Hematopoietic multipotent progenitor cell treated with erythropoietin and hydrocortisone succinate and interleukin-3 and kit ligand, for 8 days (in vitro differentiated cells): ENCODE measurements at regions not wholly inside any gene's neighbourhood (a gene's known extent, or its start where the extent isn't known, plus 50 kb on each side); places are given as distances from the start of the nearest gene placed in this dataset.
A peak's percentile ranks its signal among the peaks of the same experiment; 100 is the strongest.

Experiments
- DNase-seq: peaks from one replicate; pipeline ENCODE4 v3.0.0-alpha.2; 2015

DNA sequence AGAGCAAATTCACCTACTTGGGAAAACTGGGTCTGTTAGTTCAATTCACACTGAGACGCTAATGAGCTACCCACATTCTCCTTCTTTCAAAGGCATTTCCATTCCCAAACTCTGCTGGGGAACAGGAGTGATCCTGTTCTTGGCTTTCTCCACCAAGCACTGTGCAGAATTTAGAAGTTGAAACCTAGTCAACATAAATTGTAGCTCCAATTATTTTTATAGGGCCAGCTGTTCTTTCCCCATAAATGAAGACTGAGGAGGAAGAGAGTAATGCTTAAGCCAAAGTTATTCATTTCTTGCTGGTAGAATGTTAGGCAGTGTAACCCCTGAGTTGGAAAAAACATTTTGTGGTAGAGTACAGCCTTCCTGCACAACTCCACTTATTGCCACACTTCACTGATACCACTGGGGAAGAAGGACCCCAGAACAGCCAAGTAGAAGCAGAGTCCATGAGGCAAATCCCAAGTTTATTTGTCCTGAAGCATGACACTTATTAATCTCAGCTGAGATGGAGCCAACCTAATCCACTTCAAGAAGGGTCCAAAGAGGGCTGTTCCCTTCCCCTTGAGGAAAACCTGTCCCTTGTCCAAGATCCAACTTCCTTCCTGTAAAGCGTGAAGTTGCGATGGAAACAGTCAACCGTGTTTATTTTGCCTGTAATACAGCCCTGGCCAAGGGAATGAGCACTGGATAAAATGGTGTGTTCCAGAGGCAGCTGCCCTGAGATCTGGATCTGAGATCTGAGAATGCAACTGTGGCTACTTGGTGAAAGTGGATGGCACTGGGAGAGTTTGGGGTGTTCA lies 151.8 kb downstream of the TBX5 start:
- DNase-seq, result no peak

DNA sequence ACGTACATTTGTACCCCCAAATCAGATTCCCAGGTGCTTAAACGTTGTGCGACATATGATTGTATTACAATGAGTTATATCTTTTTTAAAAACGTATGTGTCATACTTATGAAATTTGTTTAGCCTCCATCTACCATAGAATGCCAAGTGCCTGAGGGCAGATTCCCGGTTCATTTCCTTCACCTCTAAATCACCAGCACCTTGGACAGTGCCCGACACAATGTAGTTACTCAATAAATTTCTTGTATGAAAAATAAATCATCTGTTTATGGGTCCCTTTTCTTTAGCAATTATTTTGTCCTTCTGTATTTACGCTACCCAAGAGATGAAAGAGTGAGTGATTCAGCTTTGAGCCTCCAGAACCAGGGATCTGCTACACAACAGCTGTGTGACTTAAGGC lies 157.4 kb downstream of the TBX5 start:
- DNase-seq, result no peak

DNA sequence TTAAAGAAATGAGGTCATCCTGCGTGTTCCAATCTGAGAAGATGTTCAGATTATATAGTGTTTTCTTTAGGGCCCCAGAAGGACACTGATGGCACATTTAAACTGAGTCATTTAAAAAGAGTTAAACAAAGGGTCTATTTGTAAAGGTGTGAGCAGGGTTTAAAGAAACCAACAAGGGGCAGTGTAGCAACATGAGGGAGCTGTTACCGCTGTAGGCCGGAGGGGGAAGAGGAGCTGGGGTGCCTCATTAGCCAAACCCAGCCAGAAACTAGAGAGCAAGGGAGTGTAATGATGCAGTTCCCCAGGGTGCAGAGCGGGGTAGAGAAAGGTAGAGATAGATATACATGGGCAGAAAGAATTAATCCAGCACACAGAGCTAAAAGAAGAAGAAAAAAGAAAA lies 160.4 kb downstream of the TBX5 start:
- no peak for DNase-seq

DNA sequence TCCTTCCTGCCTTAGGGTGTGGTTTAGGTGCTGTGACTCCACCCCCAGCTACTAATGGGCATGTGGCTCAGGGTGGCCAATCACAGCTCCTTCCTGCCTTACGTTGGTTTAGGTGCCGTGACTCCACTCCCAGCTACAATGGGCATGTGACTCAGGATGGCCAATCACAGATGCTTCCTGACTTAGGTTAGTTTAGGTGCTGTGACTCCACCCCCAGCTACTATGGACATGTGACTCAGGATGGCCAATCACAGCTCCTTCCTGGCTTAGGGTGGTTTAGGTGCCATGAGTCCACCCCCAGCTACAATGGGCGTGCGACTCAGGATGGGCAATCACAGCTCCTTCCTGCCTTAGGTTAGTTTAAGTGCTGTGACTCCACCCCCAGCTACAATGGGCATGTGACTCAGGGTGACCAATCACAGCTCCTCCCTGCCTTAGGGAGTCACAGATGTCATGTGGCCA lies 163.9 kb downstream of the TBX5 start:
- DNase-seq, result no peak

DNA sequence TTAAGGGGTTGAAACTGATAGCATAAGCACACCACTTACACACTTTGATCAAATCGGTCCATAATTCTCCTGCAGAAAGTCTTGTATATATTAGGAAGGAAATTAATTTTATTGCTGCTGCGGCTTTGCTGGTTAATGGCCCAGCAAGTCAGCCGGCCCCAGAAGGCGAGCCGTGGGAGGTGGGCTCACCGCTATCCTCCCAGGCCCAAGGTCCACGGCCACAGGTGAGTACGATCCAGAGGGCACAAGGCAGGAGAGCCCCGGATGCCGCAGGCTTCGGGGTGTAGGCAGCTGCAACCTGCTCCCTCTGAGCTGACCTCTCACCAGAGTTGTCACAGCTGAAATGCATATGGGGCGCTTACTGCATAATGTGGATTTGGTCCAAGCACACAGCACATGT lies 165.7 kb downstream of the TBX5 start:
- no peak for DNase-seq

DNA sequence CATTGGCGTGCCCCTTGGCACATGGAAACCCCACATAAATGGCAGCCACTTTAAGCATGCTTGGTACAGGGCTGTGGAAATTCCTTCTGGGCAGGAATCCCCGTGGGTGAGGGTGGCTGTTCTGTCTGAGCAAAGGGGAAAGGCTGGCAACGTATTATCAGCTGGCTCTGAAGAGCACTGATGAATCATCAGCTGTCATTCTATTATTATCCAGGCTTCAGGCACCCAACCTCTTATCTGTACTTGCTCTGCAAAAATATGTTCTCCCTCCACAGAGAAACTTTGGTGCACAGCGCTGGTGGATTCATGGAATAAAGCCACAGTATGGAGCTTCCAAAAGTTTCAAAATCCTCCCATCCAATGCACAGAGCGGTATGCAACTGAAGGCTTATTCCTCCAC lies 167.1 kb downstream of the TBX5 start:
- no peak for DNase-seq

DNA sequence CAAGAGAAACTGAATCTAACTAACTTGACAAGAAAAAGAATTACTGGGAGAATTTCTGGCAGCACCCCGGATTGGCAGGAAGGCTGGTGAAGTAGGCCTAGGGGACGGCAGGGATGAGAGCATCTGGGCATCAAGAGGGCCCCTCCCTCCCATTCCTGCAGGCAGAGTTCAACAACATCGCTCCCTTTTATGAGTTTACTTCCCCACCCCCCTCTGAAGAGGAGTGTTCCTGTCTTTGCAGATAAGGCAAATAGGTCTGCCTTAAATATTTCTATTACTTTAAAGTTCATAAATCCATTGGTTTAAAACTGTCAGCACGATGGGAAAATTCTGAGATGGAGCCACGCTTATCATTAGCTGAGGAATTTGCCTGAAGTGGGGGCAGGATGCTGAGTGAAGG lies 168.7 kb downstream of the TBX5 start:
- DNase-seq, result no peak

DNA sequence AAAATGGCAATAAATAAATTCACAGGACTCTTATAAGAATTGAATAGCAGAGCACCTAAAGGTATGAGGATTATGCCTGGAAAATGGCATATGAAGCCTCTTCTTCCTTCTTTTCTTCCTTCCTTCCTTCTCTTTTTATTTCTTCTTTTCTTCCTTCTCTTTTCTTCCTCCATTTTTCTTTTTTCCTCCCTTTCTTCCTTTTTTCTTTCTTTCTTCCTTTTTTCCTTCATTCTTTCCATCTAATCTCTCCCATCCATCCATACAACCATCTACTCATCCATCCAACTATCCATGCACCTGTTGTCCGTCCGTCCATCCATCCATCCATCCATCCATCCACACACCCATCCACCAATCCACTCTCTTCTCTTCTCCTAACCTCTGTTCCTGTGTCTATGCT lies 173.8 kb downstream of the TBX5 start:
- DNase-seq, result no peak

DNA sequence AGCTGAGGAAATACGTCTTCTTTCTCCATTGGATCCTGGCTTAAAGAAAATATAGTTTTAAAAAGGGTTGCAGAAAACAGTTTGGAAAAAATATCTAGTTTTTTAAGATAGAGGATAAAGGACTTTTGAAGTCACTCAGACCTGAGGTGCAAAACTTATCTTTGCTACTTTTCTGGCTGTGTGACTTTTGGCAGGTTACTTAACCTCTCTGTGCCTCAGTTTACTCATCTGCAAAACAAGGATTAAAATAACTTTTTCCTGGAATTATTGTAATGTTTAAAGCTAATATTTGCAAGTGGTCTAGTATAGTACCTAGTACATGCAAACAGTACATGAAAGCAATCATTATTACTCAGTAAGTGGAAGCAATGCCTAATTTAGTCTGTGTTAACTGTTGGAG lies 176.8 kb downstream of the TBX5 start:
- DNase-seq, result no peak

DNA sequence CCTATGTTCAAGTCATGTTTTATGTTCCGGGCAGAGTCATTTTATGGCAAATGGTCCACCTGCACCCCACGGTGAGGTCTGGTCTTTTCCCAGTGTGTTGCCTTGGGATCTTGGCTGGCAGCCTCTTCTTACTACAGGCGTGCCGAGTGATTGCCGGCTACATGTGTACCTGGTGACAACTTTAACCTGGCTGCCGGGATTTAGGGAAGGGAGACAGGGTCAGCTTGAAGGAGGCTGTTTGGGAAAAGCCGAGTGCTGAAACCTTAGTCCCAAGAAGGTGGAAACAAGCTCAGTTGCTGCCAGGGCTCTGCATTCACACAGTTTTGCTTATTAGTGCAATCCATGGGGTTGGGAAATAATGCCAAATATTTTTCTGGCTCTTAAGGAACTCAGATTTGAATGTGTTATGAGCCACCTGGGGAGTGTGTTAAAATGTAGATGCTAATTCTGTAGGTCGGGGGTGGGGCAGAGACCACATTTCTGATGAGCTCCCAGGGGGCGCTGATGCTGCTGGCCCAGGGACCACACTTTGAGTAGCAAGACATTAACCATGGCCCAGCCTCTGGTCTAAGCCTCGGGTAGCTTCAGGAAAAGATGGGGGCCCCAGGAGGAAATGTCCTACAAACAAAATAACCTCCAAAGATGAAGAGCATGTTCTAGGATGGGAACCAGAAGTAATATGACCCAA lies 179.6 kb downstream of the TBX5 start:
- DNase-seq, result no peak

DNA sequence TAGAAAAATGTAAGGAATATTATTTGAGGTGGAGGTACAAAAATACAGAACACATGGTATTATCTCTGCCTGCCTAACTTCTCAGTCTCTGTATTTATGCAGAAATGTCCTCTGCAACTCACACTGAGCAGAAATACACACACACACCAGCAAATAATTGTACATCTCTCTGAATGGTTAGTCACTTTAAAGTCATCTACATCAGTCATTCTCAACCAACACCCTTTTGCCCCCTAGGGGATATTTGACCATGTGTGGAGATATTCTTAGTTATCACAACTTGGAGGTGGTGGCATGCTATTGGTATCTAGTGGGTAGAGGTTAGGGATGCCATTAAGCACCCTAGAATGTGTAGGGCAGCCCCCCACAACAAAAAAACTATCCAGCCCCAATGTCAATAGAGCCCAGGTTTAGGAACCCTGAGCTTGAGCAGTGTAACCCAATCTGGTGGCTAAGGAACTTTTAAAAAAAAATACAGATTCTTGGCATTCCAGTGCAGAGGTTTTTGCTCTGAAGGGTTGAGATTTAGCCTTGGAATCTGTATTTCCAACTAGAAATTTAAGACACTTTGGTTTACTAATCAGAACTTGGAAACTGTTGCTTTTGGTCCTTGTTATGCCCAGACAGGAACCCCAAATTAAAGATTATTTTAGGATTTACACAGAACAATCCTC lies 183.8 kb downstream of the TBX5 start:
- DNase-seq, result no peak

DNA sequence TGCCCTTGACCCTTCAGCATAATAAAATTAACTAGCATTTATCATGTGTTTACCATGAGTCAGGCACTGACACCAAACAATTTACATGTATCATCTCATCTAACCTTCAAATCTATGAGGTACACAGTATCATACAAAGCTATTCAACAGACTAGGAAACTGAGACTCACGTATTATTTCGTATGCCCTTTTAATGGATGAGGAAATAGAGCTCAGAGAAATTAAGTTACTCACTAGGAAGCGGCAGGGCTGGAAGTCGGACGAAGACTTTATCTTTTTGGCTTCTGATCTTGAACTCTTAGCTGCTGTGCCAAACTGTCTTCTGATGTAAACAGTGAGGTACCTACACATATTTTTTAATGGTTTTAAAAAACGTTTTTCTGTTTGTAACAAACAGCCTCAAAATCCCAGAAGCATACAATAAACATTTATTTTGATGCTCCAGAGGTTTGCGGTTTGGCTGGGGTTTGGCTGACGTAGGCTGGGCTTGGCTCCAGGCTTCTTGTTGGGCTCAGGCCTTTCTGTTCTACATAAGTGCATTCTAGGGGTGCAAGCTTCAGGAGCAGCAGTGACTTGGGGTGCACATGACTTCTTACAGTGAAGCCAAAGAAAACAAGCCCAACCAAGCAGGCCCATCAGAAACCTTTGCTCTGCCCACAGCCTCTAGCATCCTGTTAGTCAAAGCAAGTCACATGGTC lies 184.7 kb downstream of the TBX5 start:
- DNase-seq, result no peak

DNA sequence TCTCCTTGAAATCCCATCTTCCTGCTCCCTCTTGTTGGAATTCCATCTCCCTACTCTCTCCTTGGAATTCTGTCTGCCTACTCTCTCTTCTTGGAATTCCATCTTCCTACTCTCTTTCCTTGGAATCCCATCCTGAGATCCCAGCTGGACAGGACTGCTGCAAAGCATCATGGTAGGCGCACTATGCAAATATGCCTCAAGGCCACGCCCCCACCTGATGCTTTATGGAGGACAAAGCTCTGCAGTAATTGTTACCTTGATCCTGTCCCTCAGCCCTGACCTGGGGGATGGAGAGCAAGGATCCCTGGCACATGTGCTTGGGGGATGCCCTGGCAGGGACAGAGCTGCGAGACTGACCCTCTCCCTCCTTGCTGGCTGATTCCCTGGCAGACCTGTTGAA lies 185.6 kb downstream of the TBX5 start:
- DNase-seq, result no peak

DNA sequence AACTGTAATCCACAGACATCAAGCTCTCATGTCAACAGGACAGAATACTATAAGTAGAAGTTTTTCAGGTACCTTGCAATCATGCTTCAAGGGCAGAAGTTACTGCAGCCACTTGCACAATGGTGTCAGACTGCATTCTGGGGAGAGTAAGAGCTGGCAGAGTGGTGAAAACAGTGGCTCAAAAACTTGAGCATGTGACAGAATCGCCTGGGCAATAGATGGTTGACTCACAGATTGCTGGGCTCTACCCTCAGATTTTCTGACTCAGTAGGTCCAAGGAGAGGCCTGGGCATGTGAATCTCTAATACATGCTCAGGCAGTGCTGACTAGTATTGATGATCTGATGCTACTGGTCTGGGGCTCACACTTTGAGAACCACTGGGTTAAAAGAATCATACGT lies 187.8 kb downstream of the TBX5 start:
- DNase-seq, result no peak

DNA sequence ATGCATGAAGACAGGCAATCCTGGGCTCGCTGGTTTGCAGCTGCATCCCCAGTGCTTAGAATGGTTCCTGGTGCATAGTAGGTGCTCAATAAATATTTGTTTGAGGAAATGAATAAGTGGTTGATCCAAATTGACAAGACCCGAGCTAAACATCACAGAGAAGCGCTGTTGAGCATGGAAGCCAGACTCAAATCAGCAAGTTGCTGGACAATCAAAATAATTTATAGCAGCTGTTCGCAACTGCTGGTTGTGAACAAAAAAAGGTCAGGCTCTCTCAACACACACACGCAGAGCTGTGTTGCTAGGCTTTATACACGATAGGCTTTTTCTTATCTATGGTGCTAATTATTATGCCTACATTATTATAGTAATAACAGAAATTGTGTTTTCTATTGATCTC lies 190.2 kb downstream of the TBX5 start:
- DNase-seq, result no peak

DNA sequence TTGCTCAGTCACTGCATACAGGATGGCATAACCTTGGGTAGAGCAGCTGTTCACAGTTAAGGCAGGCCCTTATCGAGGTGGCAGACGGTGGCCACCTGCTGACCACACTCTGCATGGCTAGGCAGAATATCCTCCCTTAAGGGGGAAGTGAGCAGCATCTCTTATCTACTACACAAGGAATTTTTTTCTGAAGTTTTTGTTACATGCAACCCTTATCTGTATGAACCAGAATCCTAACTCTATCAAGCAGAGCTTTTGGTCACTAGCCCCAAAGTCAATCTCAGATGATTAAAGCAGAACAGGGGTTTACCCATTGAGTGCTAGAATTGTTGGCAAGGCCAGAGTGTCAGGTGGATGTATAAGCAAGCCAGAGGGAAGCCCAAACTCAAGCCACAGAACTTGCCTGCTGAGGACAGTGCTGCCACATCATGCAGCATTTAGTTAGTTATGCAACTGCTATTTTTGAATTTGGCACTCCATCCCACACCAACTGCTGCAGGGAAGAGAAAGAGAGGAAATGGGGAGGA lies 192.8 kb downstream of the TBX5 start:
- peak; percentile 14 for DNase-seq

DNA sequence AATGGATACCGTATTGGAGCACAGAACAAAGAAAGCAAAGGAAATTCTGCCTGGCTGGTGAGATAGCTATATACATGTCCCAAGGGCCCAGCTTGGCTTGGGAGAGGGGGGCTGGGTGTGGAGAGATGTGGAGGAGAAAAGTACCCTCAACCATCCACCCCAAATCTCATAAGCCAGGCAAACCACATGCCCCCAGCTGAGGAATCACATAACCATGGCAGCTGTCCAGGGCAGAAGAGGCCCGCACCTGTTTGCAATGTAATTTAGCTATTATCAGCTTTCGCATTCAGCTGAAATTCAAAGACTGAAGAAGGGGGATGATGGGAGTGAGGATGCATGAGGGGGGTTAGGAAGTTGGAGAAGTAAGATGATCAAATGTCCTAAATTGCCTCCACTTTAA lies 196.1 kb downstream of the TBX5 start:
- DNase-seq, result no peak

DNA sequence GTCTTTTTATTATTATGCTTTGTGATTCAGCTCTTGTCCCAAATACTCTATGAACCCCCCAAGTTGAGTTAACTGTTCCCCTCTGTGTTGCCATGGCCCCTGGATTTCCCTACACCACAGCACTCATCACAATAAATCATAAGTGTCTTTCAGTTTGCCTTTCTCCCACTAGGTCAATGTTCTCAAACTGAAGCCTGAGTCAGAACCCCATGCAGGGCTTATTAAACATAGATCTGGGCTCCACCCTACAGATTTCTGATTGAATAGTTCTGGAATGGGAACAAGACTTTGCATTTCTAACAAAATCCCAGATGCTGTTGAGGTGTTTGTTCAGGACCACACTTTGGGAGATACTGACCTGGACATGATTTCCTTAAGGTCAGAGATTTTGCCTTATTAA lies 199.4 kb downstream of the TBX5 start:
- DNase-seq, result no peak

DNA sequence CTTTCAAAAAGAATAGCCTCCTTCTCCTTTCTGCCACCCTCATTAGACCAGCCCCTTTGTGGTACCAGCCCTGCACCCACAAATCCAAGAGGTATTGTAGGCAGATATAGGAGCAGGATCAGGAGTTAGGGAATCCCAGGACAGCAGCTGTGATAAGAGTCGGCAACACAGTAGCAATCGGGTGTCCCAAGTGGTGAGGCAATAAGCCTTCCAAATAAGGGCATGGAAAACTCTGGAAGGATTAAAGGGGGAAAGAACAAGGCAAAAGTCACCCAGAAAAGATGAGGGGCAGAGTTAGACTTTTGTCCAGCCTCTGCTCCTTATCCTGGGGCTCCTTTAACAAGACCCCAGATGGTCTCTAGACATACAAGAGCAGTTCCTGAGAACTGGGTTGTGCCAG lies 204.2 kb downstream of the TBX5 start:
- DNase-seq, result no peak

DNA sequence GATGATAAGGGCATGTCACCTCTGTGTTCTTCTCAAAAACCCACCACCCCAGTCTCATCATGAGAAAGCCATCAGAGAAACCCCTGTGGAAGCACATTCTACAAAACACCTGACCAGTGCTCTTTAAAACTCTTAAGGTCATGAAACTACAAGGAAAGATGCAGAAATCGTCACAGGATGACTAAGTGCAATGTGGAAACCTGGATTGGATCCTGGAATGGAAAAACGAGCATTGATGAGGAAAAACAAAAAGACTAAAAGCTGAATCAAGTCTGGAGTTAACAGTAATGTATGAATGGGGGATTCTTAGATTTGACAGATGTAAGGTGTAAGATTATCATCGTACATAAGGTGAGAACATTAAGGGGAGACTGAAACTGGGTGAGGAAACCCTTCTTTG lies 211.0 kb downstream of the TBX5 start:
- DNase-seq, result no peak

DNA sequence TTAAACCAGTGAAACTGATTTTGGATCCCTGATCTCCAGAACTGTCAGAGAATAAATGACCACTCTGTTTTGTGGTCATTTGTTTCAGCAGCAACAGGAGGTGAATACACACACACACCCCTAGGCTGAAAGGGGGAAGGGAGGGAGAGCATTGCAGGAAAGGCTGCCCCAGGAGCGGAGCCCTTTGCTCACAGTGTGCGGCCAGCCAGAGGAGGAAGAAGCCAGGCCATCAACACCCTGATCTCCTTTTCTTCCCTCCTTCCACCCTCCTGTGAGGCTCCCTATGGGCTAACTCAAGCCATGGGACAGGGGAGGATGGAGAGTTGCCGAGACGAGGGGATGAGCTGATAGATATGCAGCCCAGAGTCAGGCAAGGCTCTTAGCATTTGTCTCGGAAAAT lies 211.9 kb downstream of the TBX5 start:
- DNase-seq, result no peak

DNA sequence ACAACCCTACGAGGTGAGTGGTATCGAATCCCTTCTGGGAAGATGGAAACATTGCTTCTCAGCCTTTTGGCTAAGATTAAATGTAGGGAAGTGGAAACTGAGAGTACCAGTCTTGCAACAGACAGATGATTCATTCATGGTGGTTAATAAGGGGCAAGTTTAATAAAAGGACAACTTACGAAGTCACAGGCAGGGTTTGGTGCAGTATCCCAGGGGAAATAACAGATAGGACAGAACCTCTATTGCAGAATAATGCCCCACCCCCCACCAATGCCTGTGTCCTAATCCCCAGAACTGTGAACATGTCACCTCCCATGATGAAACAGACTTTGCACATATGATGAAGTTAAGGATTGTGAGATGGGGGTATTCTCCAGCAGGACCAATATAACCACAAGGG lies 212.5 kb downstream of the TBX5 start:
- DNase-seq, result no peak

DNA sequence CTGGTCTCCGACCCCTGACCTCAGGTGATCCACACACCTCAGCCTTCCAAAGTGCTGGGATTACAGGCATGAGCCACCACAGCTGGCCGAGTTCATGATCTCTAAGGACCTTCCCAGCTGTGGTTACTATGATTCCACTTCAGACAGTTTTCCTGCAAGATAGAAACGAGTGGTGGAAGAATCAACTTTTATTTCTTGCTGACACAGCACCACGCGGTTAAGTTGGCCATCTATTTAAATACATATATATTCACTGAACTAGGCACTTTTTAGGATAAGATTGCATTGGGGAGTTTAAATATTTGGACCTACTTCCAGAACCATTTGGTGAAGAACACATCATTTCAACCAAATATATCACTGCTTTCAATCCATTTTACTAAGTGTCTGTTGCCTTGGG lies 213.4 kb downstream of the TBX5 start:
- no peak for DNase-seq
